ENCODE measurements at regions not wholly inside any gene's neighbourhood (a gene's known extent, or its start where the extent isn't known, plus 50 kb on each side); places are given as distances from the start of the nearest gene placed in this dataset.
"Not testable (repeated sequence)": the region's sequence is repeated elsewhere in the genome, so short reads cannot be mapped to it uniquely, and the experiment has no call there.

DNA sequence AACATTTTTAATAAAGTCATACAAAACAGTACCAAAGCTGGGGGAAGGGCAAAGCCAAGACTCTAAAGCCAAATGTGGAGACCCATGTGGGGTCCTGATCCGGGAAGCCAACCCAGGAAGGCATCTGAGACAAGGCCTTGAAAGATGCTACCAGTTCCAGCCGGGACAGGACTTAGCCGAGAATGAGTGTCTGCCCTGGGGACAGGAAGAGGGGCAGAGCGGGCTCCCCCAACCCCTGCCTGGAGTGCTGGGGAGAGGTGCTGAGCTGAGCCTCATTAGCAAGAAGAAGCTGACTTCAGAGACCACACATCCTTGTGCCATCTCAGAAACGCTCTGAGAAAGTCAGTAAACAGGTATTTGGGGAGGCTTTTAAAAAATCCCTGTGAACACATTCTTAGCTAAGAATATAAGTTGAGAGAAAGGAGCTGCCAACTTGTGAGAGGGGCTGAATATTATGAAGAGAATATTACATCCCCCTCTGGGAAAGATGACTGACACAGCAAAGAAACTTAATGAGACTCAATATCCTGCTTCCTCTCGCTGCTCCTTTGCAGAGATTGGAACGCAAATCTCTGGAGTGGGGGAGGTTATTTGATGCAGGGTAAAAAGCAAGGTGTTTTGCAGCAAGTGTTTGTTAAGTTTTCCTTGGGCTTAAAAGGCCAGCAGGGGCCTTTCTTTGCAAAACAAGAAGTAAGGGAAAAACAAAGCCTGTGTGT is 103.3 kb upstream of the KCND3 start:
- intact Hi-C loops (cut with micrococcal nuclease): no loop called here
- ATAC-seq (no peak), DNase-seq (no peak)

DNA sequence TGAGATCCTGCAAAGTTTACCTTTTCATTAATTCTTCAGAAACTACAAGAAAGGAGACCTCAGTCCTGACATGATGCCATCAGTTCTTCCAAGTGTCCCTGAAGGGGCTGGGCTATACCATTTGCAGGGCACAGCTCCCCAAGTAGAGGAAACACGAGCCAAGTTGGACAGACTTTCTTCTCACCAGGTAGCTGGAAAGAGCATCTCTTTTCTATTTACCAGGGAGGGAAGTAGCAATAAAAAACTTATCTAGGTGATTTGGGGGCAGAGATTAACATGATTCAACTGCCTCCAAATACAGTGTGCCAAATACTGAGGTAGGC is 103.9 kb upstream of the KCND3 start:
- DNase-seq (no peak), ATAC-seq (no peak)
- intact Hi-C loops (cut with micrococcal nuclease): no loop called here

DNA sequence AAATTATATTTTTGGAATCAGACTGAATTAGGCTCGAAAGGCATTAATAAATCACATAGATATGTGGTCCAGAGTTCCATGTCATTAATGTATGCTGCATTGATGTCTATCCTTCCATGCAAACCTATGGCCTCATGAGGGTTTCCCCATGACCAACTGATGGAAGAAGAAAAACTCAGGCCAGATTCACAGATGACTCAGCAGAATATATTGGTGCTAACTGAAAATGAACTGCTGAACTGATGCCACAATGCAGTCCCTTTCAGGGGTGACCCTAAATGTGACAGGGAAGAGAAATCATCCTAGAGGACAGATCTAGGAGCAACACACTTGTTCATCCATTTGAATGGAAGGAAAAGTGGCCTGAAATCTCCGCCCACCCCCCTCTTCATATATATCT is 110.5 kb upstream of the KCND3 start:
- ATAC-seq (no peak), DNase-seq (no peak)
- intact Hi-C loops (cut with micrococcal nuclease): no loop called here

DNA sequence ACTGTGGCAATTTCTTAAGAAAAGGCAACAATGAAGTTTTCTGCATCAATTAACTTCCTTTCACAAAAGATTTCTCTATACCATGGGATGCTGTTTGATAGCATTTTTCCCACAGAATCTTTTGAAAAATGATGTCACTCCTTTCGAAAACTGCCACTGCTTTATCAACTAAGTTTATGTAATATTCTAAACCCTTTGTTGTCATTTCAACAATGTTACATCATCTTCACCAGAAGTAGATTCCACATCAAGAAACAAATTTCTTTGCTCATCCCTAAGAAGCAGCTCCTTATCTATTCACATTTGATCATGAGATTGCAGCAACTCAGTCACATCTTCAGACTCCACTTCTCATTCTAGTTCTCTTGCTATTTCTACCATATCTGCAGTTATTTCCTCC is 116.1 kb upstream of the KCND3 start:
- intact Hi-C loops (cut with micrococcal nuclease): no loop called here
- ATAC-seq (no peak), DNase-seq (no peak)

DNA sequence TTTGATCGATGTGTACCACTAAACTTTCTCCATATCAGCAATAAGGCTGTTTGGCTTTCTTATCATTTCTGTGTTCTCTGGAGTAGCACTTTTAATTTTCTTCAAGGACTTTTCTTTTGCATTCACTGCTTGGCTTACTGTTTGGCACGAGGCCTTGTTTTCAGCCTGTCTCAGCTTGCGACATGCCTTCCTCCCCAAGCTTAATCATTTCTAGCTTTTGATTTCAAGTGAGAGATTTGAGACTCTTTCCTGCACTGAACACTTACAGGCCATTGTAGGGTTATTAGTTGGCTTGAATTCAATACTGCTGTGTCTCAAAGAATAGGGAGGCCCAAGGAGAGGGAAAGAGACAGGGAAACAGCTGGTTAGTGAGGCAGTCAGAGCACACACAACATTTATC is 120.6 kb upstream of the KCND3 start:
- DNase-seq: no peak
- peak; percentile 74 for ATAC-seq
- intact Hi-C loops (cut with micrococcal nuclease): no loop called here

DNA sequence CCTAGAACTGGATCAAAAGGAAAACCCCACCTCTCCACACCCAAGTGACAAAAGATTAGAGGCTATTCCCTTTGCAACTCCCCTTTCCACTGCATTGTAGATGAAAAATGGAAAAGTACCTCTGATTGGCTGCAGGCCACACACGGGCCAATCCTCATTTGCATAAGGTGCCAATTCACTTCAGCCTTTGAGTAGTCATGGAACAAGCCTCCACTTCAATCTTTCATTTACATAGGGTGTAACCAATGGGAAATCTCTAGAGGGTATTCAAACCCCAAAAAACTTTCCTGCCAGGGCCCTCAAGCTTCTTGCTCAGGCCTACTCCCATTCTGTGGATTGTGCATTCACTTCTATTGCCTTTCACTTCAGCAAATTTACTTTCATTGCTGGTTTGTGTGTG is 122.3 kb upstream of the KCND3 start:
- intact Hi-C loops (cut with micrococcal nuclease): no loop called here
- ATAC-seq: no peak
- no peak for DNase-seq

DNA sequence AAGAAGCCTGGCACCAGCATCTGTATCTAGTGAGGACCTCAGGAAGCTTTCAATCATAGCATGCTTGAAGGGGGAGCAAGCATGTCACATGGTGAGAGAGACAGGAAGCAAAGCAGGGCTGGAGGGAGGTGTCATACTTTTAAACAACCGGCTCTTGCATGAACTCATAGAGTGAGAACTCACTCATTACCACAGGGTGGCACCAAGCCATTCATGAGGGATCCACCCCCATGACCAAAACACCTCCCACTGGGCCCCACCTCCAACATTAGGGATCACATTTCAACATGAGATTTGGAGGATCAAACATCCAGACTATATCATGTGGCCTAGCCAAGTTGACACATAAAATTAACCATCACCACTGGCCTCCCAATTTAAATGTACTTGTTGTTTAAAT is 125.1 kb upstream of the KCND3 start:
- ATAC-seq: no peak
- no peak for DNase-seq
- intact Hi-C loops (cut with micrococcal nuclease): no loop called here

DNA sequence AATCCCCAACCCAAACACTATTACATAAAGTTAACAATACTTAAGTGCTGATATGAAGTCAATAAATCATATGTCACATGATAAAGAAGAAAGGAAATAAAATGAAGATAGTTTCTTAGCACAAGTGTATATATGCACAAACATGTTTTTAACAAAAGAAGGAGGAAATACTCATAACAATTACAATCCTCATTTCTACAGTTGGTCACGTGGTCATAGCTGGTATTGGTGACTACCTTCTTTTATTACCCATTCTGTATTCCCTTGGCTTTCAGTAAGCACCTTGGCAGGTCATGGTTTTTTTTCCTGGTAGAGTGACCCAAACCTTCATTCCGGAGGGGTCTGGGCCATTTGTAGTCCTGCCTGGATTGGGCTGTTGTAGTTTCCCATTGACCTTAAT is 137.1 kb upstream of the KCND3 start:
- intact Hi-C loops (cut with micrococcal nuclease): no loop called here
- DNase-seq: no peak
- ATAC-seq: no peak

DNA sequence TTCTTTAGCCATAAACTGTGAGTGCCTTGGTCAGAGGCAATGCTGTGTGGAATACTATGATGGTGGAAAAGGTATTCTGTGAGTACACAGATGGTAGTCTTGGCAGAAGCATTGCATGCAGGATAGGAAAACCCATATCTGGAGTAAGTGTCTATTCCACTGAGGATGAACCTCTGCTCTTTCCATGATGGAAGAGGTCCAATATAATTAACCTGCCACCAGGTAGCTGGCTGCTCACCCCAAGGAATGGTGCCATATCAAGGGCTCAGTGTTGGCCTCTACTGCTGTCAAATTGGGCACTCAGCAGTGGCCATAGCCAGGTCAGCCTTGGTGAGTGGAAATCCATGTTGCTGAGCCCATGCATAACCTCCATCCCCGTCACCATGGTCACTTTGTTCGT is 138.1 kb upstream of the KCND3 start:
- intact Hi-C loops (cut with micrococcal nuclease); ATAC-seq; DNase-seq: not testable (repeated sequence)

DNA sequence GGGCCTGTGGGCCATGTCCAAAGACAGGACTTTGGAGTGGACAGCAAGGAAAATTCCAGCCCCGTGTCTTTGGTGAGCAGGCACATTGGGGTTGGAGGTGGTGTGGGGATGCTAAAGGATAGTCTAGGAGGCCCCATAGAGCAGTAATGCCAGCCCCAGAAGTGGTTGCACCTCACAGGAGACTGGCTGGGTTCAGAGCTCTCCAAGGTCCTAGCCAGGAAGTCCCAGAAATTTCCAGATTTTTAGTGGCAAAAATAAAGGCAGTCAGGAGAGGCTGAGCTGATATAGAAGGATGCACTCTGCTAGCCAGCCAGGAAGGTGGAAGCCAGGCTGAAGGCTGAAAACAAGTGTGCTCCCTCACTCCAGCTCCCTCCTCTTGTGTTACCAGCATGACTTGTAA is 144.0 kb upstream of the KCND3 start:
- intact Hi-C loops (cut with micrococcal nuclease): no loop called here
- DNase-seq: no peak
- no peak for ATAC-seq

DNA sequence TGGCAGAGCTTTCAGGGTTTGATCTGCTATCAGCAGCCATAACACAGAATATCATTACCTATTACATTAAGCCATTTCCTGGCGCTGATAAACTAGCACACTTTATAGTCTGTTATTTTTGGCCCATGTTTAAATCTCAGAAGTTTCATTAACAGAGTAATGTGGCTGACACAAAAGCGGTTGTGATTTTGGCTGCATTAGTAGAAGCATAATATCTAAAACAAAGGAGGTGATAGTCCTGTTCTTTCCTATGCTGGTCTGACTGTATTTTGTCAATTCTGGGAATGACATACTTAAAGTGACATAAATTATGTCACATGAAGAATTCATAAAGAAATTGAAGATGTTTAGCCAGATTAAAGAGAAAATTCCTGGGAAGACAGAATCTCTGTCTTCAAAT is 151.3 kb upstream of the KCND3 start:
- no peak for DNase-seq
- ATAC-seq: no peak
- intact Hi-C loops (cut with micrococcal nuclease): no loop called here

DNA sequence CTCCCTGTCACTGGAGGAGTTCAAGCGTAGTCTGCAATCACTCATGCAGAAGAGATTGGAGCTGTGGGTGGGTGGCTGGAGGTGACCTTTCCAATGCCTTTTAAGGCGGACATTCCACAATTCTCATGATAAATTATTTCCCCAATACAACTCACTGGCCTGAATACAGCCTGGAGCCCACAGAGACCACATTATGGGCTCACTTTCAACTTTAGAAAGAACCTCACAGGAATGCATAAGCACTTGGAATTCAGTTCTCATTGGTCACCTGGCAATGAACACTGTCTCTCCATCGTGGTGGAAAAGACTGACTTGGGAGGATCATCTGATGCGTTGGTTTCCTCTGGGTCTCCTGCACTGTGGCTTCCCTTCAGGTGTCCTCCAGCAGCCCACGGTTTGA is 151.8 kb upstream of the KCND3 start:
- intact Hi-C loops (cut with micrococcal nuclease): no loop called here
- no peak for DNase-seq
- ATAC-seq: no peak

DNA sequence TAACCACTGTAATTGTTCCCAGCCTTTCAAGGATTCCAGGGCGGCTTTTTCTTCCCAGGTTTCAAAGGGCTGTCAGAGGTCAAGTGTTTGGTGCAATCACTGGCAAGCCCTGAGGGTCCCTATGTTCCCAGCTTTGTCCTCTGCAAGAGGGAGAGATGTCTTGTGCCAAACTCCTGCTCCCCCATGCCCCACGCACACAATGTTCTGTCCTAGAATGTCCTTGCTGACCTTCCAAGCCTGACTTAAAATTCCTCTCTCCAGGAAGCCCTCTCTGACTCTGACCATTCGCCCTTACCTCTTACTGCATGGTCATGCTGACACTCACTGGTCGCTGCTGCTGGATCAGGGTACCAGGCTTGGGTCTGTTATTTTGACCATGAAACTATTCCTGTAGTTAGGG is 152.5 kb upstream of the KCND3 start:
- peak; percentile 38 for DNase-seq
- ATAC-seq: peak; percentile 74
- intact Hi-C loops (cut with micrococcal nuclease): no loop called here

DNA sequence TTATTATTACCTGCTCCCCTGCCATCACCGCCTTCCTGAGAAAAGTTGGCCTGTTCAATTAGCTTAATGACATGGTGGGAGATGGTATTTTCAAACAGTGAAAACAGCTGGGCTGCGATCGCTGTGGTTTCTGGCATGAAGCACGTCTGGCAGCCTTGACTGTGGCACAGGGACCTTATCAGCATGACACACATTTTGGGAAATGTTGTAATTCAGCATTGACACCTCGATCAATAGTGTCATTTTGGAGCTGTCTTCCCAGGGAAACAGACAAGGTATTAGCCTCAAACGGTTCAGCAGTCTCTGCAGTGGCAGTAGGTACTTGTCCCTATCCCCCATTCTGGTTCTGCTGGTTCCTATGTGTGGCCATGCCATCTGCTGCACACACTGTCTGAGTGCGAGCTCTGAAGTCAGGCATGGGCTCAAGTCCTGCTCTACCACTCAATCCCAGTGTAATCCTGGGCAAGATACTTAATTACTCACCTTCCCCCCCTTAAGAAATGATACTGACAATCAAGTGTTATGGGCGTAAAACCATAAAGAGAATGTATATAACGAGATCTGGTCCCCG is 154.5 kb upstream of the KCND3 start:
- intact Hi-C loops (cut with micrococcal nuclease): no loop called here
- ATAC-seq: peak; percentile 35
- peak; percentile 33 for DNase-seq

DNA sequence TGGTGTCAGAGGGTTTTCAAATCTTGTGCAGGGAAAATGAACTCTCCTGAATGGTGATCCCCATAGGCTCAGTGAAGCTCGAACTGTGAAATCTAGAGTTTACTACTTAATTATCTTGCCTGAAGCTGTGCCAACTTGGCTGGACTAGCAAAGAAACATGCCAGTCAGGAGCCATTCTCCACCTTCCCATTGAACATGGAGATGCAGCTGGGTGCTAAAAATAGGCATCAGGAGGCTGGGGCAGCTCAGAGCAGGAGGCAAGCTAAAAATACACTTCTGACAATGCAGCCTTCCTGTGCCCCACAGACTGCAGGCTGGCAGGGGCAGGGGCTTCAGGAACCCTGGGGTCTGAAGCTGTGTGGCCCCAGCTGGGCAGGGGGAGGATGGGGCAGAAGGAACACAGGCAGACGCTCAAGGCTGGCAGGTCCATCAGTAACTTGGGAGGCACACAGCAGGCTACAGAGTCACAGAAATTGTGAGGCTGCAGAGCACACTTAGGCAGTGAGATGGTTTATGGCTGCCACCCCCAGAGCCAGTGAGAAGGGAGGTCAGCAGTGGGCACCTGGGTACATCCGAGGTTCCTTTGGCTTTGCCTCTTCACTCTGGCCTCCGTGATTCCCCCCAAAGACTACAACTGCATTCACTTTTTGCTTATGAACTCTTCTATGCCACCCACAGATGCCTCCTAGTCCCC is 155.4 kb upstream of the KCND3 start:
- ATAC-seq (peak; percentile 93), DNase-seq (peak; percentile 55)
- intact Hi-C loops (cut with micrococcal nuclease): no loop called here

DNA sequence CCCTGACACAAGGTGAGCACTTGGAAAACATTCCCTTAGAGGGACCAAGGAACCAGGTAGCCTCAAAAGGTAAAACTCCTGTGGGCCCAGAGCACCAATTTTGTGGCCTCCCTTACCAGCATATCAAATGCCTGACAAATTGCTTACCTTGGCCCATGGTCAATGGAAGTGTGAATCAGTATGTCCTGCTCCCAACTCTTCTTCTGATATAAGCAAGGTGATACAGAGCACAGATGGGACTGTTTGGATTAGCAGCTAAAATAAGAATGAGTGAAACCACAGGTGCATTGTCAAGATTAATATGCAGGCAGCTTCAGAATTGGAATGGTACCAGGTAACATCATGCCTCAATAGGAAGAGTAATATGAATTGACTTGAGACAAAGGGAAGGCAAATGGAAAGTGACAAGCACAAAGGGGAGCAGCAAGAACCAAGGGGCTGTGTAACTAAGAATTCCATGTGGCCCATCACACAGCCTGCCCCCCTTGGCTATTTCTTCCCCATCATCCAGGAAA is 156.8 kb upstream of the KCND3 start:
- intact Hi-C loops (cut with micrococcal nuclease): no loop called here
- ATAC-seq (no peak), DNase-seq (no peak)

DNA sequence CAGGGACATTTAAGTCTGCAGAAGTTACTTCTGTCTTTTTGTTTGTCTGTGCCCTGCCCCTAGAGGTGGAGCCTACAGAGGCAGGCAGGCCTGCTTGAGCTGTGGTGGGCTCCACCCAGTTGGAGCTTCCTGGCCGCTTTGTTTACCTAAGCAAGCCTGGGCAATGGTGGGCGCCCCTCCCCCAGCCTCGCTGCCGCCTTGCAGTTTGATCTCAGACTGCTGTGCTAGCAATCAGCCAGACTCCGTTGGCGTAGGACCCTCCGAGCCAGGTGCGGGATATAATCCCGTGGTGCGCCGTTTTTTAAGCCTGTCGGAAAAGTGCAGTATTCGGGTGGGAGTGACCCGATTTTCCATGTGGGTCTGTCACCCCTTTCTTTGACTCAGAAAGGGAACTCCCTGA is 170.7 kb upstream of the KCND3 start:
- ATAC-seq; intact Hi-C loops (cut with micrococcal nuclease); DNase-seq: not testable (repeated sequence)

DNA sequence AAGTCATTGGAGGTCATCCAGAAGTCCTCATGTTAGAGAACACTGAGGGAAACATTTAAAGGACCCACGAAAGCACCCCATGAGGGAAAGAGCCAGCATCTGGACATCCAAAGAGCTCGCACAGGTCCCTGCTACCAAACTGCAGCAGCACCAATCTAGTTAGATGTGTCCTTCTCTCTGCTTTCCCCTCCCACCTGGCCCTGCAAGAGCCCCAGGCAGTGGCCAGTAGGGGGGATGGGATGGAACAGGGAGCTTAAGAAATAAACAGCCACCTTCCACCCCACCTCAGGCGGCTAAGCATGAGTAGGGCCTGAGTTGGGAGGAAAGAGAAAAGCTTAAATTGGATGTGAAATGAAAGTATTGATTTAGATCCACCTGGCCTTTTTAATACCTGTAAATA is 175.9 kb upstream of the KCND3 start:
- intact Hi-C loops (cut with micrococcal nuclease): no loop called here
- ATAC-seq (no peak), DNase-seq (no peak)

DNA sequence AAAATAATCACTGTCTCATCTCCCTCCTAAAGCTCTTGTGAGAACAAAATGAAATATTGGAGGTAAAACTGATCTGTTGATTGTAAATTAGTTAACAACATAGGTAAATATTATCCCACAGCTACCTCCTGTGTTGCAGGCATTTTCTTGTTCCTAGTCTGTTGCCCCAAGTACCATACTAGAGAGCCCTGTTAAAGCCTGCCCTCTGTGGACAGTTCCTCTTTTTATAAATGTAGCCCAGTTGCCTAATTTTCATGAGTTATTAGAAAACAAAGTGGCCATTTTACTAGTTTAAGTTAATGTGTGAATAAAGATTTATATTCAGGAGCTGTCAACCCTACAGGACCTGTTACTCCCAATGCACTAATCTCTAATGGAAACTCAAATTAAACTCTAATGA is 180.0 kb upstream of the KCND3 start:
- intact Hi-C loops (cut with micrococcal nuclease): no loop called here
- DNase-seq: no peak
- no peak for ATAC-seq

DNA sequence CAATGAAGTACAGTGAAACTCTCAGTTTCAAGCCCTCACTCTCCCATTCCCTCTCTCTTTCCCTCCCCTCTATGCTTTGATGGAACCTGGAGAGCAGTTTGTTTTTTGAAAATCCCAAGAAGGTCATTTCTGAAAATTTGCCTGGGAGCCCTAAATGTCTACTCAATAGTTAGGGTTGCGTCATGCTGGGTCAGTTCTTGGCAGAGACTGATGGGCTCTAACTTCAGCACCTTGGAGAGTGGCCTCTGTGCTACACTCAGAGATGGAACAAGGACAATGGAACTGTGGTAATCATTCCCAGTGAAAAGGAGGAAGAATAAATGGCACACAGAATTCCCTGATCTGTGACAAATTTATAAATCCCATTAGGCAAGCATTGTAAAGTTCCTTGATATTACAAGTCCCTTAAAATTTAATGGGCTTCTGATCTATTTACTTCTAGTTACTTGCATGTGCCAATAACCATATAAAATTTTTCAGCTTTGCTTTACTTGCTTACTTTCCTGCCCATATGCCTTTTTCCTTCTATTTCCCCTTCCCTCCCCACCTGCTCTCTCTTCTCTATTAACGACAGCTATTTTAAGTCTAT is 182.9 kb upstream of the KCND3 start:
- peak; percentile 29 for DNase-seq
- ATAC-seq: peak; percentile 71
- intact Hi-C loops (cut with micrococcal nuclease): no loop called here
